Lower lobe of right lung (tissue), 2 donors: ENCODE measurements at regions not wholly inside any gene's neighbourhood (a gene's known extent, or its start where the extent isn't known, plus 50 kb on each side); places are given as distances from the start of the nearest gene placed in this dataset.
"Not testable (repeated sequence)": the region's sequence is repeated elsewhere in the genome, so short reads cannot be mapped to it uniquely, and the experiment has no call there.

ENCODE experiments used
- ATAC-seq, 2 donors: fragments of 200-7000 bp; cut with Tn5 transposase; one replicate each; pipeline ENCODE4 v1.9.1; 2020 to 2022; ENCODE audit warnings: mild to moderate bottlenecking in 2 of 2, moderate library complexity in 2 of 2
- DNase-seq: peaks from one replicate; pipeline ENCODE4 v3.0.0-alpha.2; 2020
- H3K27ac ChIP-seq: fragments of 200-600 bp; one replicate; pipeline ENCODE4 v1.8.0; 2022
- H3K27me3 ChIP-seq: fragments of 200-600 bp; one replicate; pipeline ENCODE4 v1.8.0; 2022; ENCODE audit warnings: low read depth
- H3K36me3 ChIP-seq: fragments of 200-600 bp; one replicate; pipeline ENCODE4 v1.8.0; 2022; ENCODE audit warnings: mild to moderate bottlenecking
- H3K4me1 ChIP-seq: fragments of 200-600 bp; one replicate; pipeline ENCODE4 v1.8.0; 2022
- H3K4me3 ChIP-seq: fragments of 200-600 bp; one replicate; pipeline ENCODE4 v1.8.0; 2022; ENCODE audit warnings: mild to moderate bottlenecking
- H3K9me3 ChIP-seq: fragments of 200-600 bp; one replicate; pipeline ENCODE4 v1.8.0; 2022
- intact Hi-C: fragments of 100-400 bp; cut with DNase I; formaldehyde crosslinking; loops from one replicate; pipeline ENCODE4 v1.11.0; 2022
- TF ChIP-seq, protein P1 (sequence below): fragments of 200-600 bp; IDR thresholded peaks from one replicate; pipeline ENCODE4 v1.8.0; 2022; ENCODE audit warnings: antibody characterized with exemption, mild to moderate bottlenecking
- donor health status: DM: no; HTN: yes; CAD: no; lungs with severe emphysema.

DNA sequence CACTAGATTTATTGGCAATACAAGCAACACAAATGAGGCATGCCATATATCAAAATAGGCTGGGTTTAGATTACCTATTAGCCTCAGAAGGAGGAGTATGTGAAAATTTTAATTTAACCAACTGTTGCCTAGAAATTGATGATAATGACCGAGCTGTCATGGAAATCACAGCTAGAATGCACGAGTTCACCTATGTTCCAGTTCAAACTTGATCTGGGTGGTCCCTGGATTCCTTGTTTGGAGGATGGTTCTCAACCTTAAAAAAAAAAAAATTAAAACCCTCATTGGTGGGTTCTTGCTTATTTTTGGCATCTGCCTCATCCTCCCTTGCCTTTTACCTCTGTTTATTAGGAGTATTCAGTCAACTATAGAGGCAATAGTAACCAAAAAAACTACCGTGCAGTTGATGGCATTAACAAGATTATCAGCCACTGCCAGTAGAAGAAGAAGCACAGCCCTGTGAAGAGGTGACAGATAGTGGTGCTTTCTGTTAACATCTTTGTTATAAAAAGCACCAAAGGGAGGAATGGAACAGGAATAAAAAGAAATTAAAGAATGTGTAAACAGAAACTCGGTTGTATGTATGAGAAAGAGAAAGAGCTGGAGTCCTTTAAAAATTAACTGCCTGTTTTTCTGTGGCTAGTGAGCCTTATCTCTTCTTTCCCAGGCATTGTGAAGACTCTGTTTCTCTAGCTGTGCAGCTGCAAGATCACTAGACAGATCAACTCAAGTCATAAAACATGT, 106.4 kb downstream of the ZNF429 start:
- DNase-seq: no peak
- TF ChIP-seq, protein P1, sequence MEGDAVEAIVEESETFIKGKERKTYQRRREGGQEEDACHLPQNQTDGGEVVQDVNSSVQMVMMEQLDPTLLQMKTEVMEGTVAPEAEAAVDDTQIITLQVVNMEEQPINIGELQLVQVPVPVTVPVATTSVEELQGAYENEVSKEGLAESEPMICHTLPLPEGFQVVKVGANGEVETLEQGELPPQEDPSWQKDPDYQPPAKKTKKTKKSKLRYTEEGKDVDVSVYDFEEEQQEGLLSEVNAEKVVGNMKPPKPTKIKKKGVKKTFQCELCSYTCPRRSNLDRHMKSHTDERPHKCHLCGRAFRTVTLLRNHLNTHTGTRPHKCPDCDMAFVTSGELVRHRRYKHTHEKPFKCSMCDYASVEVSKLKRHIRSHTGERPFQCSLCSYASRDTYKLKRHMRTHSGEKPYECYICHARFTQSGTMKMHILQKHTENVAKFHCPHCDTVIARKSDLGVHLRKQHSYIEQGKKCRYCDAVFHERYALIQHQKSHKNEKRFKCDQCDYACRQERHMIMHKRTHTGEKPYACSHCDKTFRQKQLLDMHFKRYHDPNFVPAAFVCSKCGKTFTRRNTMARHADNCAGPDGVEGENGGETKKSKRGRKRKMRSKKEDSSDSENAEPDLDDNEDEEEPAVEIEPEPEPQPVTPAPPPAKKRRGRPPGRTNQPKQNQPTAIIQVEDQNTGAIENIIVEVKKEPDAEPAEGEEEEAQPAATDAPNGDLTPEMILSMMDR: no peak
- no peaks in the 10 kb centered on the region for H3K4me1 ChIP-seq
- H3K9me3 ChIP-seq: no peaks in the 10 kb centered on the region
- H3K27ac ChIP-seq: no peak overlapping the region
- intact Hi-C loops: no loop called here
- no peak overlapping the region for H3K4me3 ChIP-seq
- ATAC-seq: no peak
- H3K27me3 ChIP-seq: no peaks in the 10 kb centered on the region
- H3K36me3 ChIP-seq: no peaks in the 10 kb centered on the region

GRCh38 chr19:21610787-21611186, 105.4 kb downstream of the ZNF429 start:
- Histone ChIP-seq H3K36me3 (no peaks in the 10 kb centered on the region), H3K27me3 (no peaks in the 10 kb centered on the region), H3K27ac (no peak overlapping the region), H3K4me3 (no peak overlapping the region), H3K4me1 (no peaks in the 10 kb centered on the region), H3K9me3 (no peaks in the 10 kb centered on the region)
- intact Hi-C loops: no loop called here
- DNase-seq (no peak), ATAC-seq (no peak)
- TF ChIP-seq, protein P1: no peak

- H3K27ac ChIP-seq: no peak overlapping the region
- H3K4me1 ChIP-seq: no peaks in the 10 kb centered on the region
- DNase-seq (no peak), ATAC-seq (no peak)
- H3K4me3 ChIP-seq: no peak overlapping the region
- TF ChIP-seq, protein P1: no peak
- intact Hi-C loops: no loop called here
- no peaks in the 10 kb centered on the region for H3K9me3 ChIP-seq
- H3K27me3 ChIP-seq: no peaks in the 10 kb centered on the region
- no peaks in the 10 kb centered on the region for H3K36me3 ChIP-seq
Observed at GRCh38 chr19:21610341-21610740, 104.9 kb downstream of the ZNF429 start.

- H3K9me3 ChIP-seq: no peaks in the 10 kb centered on the region
- H3K4me1 ChIP-seq: peaks cover 3% of the 10 kb centered on the region
- peak; percentile 65 to 66 for ATAC-seq
- no peaks in the 10 kb centered on the region for H3K27me3 ChIP-seq
- intact Hi-C loops: no loop called here
- TF ChIP-seq, protein P1: no peak
- no peaks in the 10 kb centered on the region for H3K36me3 ChIP-seq
- DNase-seq: no peak
- H3K27ac ChIP-seq: no peak overlapping the region
- H3K4me3 ChIP-seq: no peak overlapping the region
Observed at GRCh38 chr19:21608571-21608970, 103.2 kb downstream of the ZNF429 start.

GRCh38 chr19:21607449-21607848, 102.0 kb downstream of the ZNF429 start:
- H3K4me1 ChIP-seq: peaks cover 3% of the 10 kb centered on the region
- no peak for ATAC-seq
- no peak overlapping the region for H3K27ac ChIP-seq
- no peaks in the 10 kb centered on the region for H3K36me3 ChIP-seq
- DNase-seq: no peak
- no peaks in the 10 kb centered on the region for H3K27me3 ChIP-seq
- H3K4me3 ChIP-seq: no peak overlapping the region
- TF ChIP-seq, protein P1: no peak
- intact Hi-C loops: no loop called here
- no peaks in the 10 kb centered on the region for H3K9me3 ChIP-seq

DNA sequence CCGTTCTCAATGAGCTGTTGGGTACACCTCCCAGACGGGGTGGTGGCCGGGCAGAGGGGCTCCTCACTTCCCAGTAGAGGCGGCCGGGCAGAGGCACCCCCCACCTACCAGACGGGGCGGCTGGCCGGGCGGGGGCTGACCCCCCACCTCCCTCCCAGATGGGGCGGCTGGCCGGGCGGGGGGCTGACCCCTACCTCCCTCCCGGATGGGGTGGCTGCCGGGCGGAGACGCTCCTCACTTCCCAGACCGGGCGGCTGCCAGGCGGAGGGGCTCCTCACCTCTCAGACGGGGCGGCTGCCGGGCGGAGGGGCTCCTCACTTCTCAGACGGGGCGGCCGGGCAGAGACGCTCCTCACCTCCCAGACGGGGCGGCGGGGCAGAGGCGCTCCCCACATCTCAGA, 101.6 kb downstream of the ZNF429 start:
- H3K4me1 ChIP-seq, H3K27ac ChIP-seq, H3K4me3 ChIP-seq, intact Hi-C loops, DNase-seq, ATAC-seq, H3K27me3 ChIP-seq, H3K9me3 ChIP-seq, H3K36me3 ChIP-seq: not testable (repeated sequence)

DNA sequence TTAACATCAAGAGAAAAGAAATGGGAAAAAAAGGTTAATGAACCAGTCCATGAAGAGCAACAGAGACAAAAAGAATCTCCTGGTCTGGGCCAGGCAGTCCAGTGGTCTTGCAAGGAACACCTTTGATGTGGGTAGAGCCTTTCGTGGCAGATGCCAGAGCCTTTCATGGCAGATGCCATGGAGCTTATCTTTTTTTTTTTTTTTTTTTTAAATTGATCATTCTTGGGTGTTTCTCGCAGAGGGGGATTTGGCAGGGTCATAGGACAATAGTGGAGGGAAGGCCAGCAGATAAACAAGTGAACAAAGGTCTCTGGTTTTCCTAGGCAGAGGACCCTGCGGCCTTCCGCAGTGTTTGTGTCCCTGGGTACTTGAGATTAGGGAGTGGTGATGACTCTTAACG, 100.9 kb downstream of the ZNF429 start:
- H3K36me3 ChIP-seq, H3K4me3 ChIP-seq, intact Hi-C loops, H3K4me1 ChIP-seq, DNase-seq, H3K27me3 ChIP-seq, ATAC-seq, H3K9me3 ChIP-seq, H3K27ac ChIP-seq: not testable (repeated sequence)
